OCI-LY7 (cell line): ENCODE measurements at regions not wholly inside any gene's neighbourhood (a gene's known extent, or its start where the extent isn't known, plus 50 kb on each side); places are given as distances from the start of the nearest gene placed in this dataset.

ENCODE experiments used
- BruUV-seq: library from RNA; stranded (reverse); fragments of 400-500 nt; replicated peaks from 2 replicates; lab custom pipeline; 2021; lab: Mats Ljungman, UMichigan
- CTCF ChIA-PET: fragments of 300-600 bp; sonication (Branson Sonifier 250); formaldehyde crosslinking; loops from one replicate; lab custom pipeline; 2022; ENCODE audit warnings: antibody characterized with exemption; ENCODE audit not compliant: unreplicated experiment; lab: Charles Lee
- POLR2A ChIA-PET: fragments of 300-600 bp; sonication (Branson Sonifier 250); formaldehyde crosslinking; loops from one replicate; lab custom pipeline; 2022; ENCODE audit warnings: antibody characterized with exemption; lab: Charles Lee
- DNase-seq: peaks from one replicate; pipeline ENCODE4 v3.0.0-alpha.2; 2015; ENCODE audit warnings: low spot score
- H2AFZ ChIP-seq: fragments of 200-600 bp; sonication (generic), shearing (Covaris generic); 2 replicates; pipeline ENCODE4 v1.6.1; 2014; ENCODE audit warnings: mild to moderate bottlenecking, antibody characterized with exemption, low read length, moderate library complexity
- H3K27ac ChIP-seq: fragments of 200-600 bp; sonication (generic); 2 replicates; pipeline ENCODE4 v1.5.1; 2014; ENCODE audit warnings: mixed run types, low read depth, mild to moderate bottlenecking, moderate library complexity, low read length, inconsistent platforms; ENCODE audit not compliant: poor library complexity, severe bottlenecking
- H3K36me3 ChIP-seq: fragments of 200-600 bp; sonication (generic); 2 replicates; pipeline ENCODE4 v1.6.1; 2014; ENCODE audit warnings: mild to moderate bottlenecking, antibody characterized with exemption, low read length, moderate library complexity, mixed read lengths; ENCODE audit not compliant: insufficient read depth
- H3K4me1 ChIP-seq: fragments of 200-600 bp; sonication (generic); 2 replicates; pipeline ENCODE4 v1.5.1; 2014; ENCODE audit warnings: mild to moderate bottlenecking, low read length; ENCODE audit not compliant: insufficient read depth, poor library complexity, severe bottlenecking
- H3K4me2 ChIP-seq: fragments of 200-600 bp; sonication (generic); 2 replicates; pipeline ENCODE4 v1.6.1; 2014; ENCODE audit warnings: mild to moderate bottlenecking, low read length
- H3K4me3 ChIP-seq: fragments of 200-600 bp; sonication (generic); 2 replicates; pipeline ENCODE4 v1.5.1; 2014; ENCODE audit warnings: mild to moderate bottlenecking, low read depth, low read length; ENCODE audit not compliant: poor library complexity, severe bottlenecking
- H3K79me2 ChIP-seq: fragments of 200-600 bp; sonication (generic); 2 replicates; pipeline ENCODE4 v1.6.1; 2016; ENCODE audit warnings: low read depth, mild to moderate bottlenecking, low read length, moderate library complexity, mixed read lengths; ENCODE audit not compliant: insufficient read depth
- H3K9me2 ChIP-seq: fragments of 200-600 bp; sonication (generic); 2 replicates; pipeline ENCODE4 v1.6.1; 2016; ENCODE audit warnings: mild to moderate bottlenecking, low read length, mixed read lengths; ENCODE audit not compliant: insufficient read depth
- H3K9me3 ChIP-seq: fragments of 200-600 bp; sonication (generic); 2 replicates; pipeline ENCODE4 v1.6.1; 2014; ENCODE audit warnings: mild to moderate bottlenecking, mixed run types, low read length, mixed read lengths
- H4K20me1 ChIP-seq: fragments of 200-600 bp; sonication (generic); 2 replicates; pipeline ENCODE4 v1.6.1; 2014; ENCODE audit warnings: mild to moderate bottlenecking, antibody characterized with exemption, low read length, moderate library complexity, mixed read lengths; ENCODE audit not compliant: insufficient read depth
- CTCF ChIP-seq: fragments of 200-600 bp; sonication (generic); conservative IDR thresholded peaks from 2 replicates; pipeline ENCODE4 v1.5.1; 2014; ENCODE audit warnings: mild to moderate bottlenecking, antibody characterized with exemption, low read length, moderate library complexity, mixed read lengths
- EZH2phosphoT487 ChIP-seq: fragments of 200-600 bp; sonication (generic); IDR thresholded peaks from 2 replicates; pipeline ENCODE4 v1.6.1; 2018; ENCODE audit warnings: low read depth, borderline replicate concordance, mild to moderate bottlenecking, mixed run types, antibody characterized with exemption, low read length, moderate library complexity, mixed read lengths
- intact Hi-C: fragments of 100-400 bp; cut with micrococcal nuclease; formaldehyde crosslinking; loops from one replicate; pipeline ENCODE4 v1.10.0; 2022; ENCODE audit not compliant: unreplicated experiment

DNA sequence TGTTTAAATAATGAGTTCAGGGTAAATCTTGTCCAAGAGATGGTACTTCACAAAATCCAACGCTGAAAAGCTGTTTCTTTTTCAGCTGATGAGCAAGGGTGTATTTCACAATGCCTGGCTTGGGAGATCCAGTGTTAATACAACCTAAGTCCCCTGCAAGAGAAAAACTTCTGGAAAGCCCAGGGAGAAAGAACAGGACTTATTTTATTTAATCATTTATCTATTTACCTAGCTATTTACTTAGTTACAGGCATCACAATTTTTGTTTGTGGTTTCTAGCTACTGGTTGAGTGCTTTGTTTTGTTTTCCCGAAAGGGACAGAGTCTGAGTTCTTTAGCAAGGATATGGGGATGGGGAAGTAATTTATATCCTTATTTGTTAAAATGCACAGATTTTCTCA is 598.2 kb upstream of the SYT4 start:
- Histone ChIP-seq H3K4me2 (no peak overlapping the region), H3K4me3 (no peak overlapping the region), H2AFZ (no peak overlapping the region), H3K9me2 (no peaks in the 10 kb centered on the region), H3K4me1 (no peaks in the 10 kb centered on the region), H3K36me3 (no peaks in the 10 kb centered on the region), H3K79me2 (no peaks in the 10 kb centered on the region), H3K27ac (no peak overlapping the region), H4K20me1 (no peaks in the 10 kb centered on the region), H3K9me3 (no peaks in the 10 kb centered on the region)
- no peak for TF ChIP-seq EZH2phosphoT487
- no peak for TF ChIP-seq CTCF
- BruUV-seq: no TSS peak
- ChIA-PET POLR2A (interaction anchor here (0.7 kb wide), 1 partner anchor 15 kb away, joined by 4 read pairs; no protein-coding TSS in a partner anchor), CTCF (no interaction called here)
- intact Hi-C loops: no loop called here
- DNase-seq: no peak

GRCh38 chr18:43876286-43876685 is 599.0 kb upstream of the SYT4 start:
- Histone ChIP-seq H3K27ac (no peak overlapping the region), H3K36me3 (no peaks in the 10 kb centered on the region), H3K4me1 (no peaks in the 10 kb centered on the region), H3K9me3 (no peaks in the 10 kb centered on the region), H3K4me2 (no peak overlapping the region), H3K4me3 (no peak overlapping the region), H2AFZ (no peak overlapping the region), H4K20me1 (no peaks in the 10 kb centered on the region), H3K9me2 (no peaks in the 10 kb centered on the region), H3K79me2 (no peaks in the 10 kb centered on the region)
- no peak for DNase-seq
- intact Hi-C loops: no loop called here
- no TSS peak for BruUV-seq
- TF ChIP-seq CTCF (no peak), EZH2phosphoT487 (no peak)
- POLR2A ChIA-PET: no interaction called here
- CTCF ChIA-PET: no interaction called here

DNA sequence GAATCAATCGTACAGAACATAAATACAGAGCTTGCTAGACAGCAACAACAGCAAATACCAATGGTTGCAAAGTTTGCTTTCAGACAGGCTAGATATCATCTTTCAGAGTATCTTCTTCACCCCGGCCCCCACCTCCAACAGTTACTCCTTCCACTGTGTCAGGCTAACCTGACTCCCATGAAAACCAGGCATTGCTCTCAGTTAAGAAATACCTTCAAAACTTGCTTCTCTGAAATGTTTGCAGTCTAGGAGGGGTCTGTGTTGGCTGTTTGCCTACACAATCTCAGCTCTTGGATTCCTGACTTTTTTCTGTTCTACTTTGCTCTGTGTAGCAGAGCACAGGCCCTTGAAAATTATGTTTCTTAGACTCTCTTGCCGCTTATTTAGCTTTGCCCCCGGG is 599.5 kb upstream of the SYT4 start:
- Histone ChIP-seq H3K79me2 (no peaks in the 10 kb centered on the region), H3K4me3 (no peak overlapping the region), H3K4me2 (no peak overlapping the region), H2AFZ (no peak overlapping the region), H3K4me1 (no peaks in the 10 kb centered on the region), H3K9me2 (no peaks in the 10 kb centered on the region), H3K36me3 (no peaks in the 10 kb centered on the region), H3K27ac (no peak overlapping the region), H4K20me1 (no peaks in the 10 kb centered on the region), H3K9me3 (no peaks in the 10 kb centered on the region)
- intact Hi-C loops: no loop called here
- ChIA-PET CTCF (no interaction called here), POLR2A (no interaction called here)
- TF ChIP-seq EZH2phosphoT487 (no peak), CTCF (no peak)
- no peak for DNase-seq
- no TSS peak for BruUV-seq
